Gastroesophageal sphincter (tissue), 4 donors: ENCODE measurements at regions not wholly inside any gene's neighbourhood (a gene's known extent, or its start where the extent isn't known, plus 50 kb on each side); places are given as distances from the start of the nearest gene placed in this dataset.

Experiments used
- ATAC-seq: fragments of 150-250 bp; one replicate; pipeline ENCODE4 v1.9.1; 2016; ENCODE audit warnings: mild to moderate bottlenecking, moderate library complexity
- H3K27ac ChIP-seq, 4 donors: fragments of 200-600 bp; sonication (generic) in 3 of 4; 1 replicate in 3 of 4; 2 replicates in 1 of 4; pipeline ENCODE4 v1.5.1; 2016 to 2019
- H3K27me3 ChIP-seq: fragments of 200-600 bp; sonication (generic); one replicate; pipeline ENCODE4 v1.5.1; 2019
- H3K36me3 ChIP-seq, 2 donors: fragments of 200-600 bp; sonication (generic); one replicate each; pipeline ENCODE4 v1.5.1; 2019; ENCODE audit warnings: control low read depth in 1 of 2
- H3K4me1 ChIP-seq, 3 donors: fragments of 200-600 bp; sonication (generic); 1 replicate in 2 of 3; 2 replicates in 1 of 3; pipeline ENCODE4 v1.5.1; 2016 to 2019; ENCODE audit warnings: control low read depth in 2 of 3
- H3K4me3 ChIP-seq, 2 donors: fragments of 200-600 bp; sonication (generic); one replicate each; pipeline ENCODE4 v1.5.1; 2019; ENCODE audit warnings: mild to moderate bottlenecking in 1 of 2, moderate library complexity in 1 of 2
- H3K9me3 ChIP-seq, 3 donors: fragments of 200-600 bp; sonication (generic); one replicate each; pipeline ENCODE4 v1.5.1; 2017 to 2019; ENCODE audit warnings: control low read depth in 2 of 3
- EP300 ChIP-seq: sonication (generic); formaldehyde crosslinking; IDR thresholded peaks from one replicate; pipeline ENCODE4 v1.6.1; 2017; ENCODE audit warnings: antibody characterized with exemption, mild to moderate bottlenecking
- POLR2A ChIP-seq, 2 donors: fragments of 450-650 bp; IDR thresholded peaks; one replicate each; pipeline ENCODE4 v1.6.1; 2017; ENCODE audit warnings: antibody characterized with exemption in 2 of 2, mild to moderate bottlenecking in 2 of 2, moderate library complexity in 1 of 2
- POLR2AphosphoS5 ChIP-seq: sonication (generic); formaldehyde crosslinking; IDR thresholded peaks from one replicate; pipeline ENCODE4 v1.6.1; 2017; ENCODE audit warnings: antibody characterized with exemption
- WGBS, 2 donors: methylation state at CpG; one replicate each; pipeline ENCODE4 v1.1.5; 2018; ENCODE audit warnings: low coverage in 1 of 2; 5-methylcytosine and 5-hydroxymethylcytosine counted together
- TF ChIP-seq, protein P1 (sequence below), 4 experiments: fragments of 200-600 bp in 2 of 4; fragments of 450-650 bp in 2 of 4; sonication (generic) in 1 of 4; IDR thresholded peaks; one replicate each; pipeline ENCODE4 v1.5.1; 2017 to 2019; ENCODE audit warnings: antibody characterized with exemption in 4 of 4, mild to moderate bottlenecking in 2 of 4, moderate library complexity in 2 of 4

- Histone ChIP-seq H3K9me3 (no peaks in the 10 kb centered on the region), H3K27ac (no peak overlapping the region), H3K4me3 (no peak overlapping the region), H3K4me1 (peaks cover 0 to 30% (median 9%) of the 10 kb centered on the region in 3 donors), H3K36me3 (no peaks in the 10 kb centered on the region), H3K27me3 (peaks cover 6% of the 10 kb centered on the region)
- 84 to 94% methylated on average over 7 of the region's 19 CpGs for WGBS, 2 donors
- TF ChIP-seq, protein P1, sequence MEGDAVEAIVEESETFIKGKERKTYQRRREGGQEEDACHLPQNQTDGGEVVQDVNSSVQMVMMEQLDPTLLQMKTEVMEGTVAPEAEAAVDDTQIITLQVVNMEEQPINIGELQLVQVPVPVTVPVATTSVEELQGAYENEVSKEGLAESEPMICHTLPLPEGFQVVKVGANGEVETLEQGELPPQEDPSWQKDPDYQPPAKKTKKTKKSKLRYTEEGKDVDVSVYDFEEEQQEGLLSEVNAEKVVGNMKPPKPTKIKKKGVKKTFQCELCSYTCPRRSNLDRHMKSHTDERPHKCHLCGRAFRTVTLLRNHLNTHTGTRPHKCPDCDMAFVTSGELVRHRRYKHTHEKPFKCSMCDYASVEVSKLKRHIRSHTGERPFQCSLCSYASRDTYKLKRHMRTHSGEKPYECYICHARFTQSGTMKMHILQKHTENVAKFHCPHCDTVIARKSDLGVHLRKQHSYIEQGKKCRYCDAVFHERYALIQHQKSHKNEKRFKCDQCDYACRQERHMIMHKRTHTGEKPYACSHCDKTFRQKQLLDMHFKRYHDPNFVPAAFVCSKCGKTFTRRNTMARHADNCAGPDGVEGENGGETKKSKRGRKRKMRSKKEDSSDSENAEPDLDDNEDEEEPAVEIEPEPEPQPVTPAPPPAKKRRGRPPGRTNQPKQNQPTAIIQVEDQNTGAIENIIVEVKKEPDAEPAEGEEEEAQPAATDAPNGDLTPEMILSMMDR (IDR thresholded peaks at IDR 0.05), result no peak
- TF ChIP-seq POLR2A (IDR thresholded peaks at IDR 0.05), result no peak
- TF ChIP-seq POLR2AphosphoS5, result no peak
- no peak for TF ChIP-seq EP300
- ATAC-seq, result no peak
These were observed 534.8 kb upstream of the MGMT start for GRCh38 chr10:128932071-128932820.

GRCh38 chr10:128934492-128934891, 532.5 kb upstream of the MGMT start:
- H3K27ac ChIP-seq, result no peak overlapping the region
- no peak overlapping the region for H3K4me3 ChIP-seq
- ATAC-seq, result no peak
- H3K36me3 ChIP-seq, result no peaks in the 10 kb centered on the region
- TF ChIP-seq POLR2AphosphoS5 (no peak), EP300 (no peak), POLR2A (IDR thresholded peaks at IDR 0.05) (no peak)
- TF ChIP-seq, protein P1 (IDR thresholded peaks at IDR 0.05), result no peak
- H3K27me3 ChIP-seq, result peaks cover 6% of the 10 kb centered on the region
- no peaks in the 10 kb centered on the region for H3K9me3 ChIP-seq
- 79 to 84% methylated on average over 6 of the region's 6 CpGs for WGBS, 2 donors
- H3K4me1 ChIP-seq, result peaks cover 0 to 10% (median 0%) of the 10 kb centered on the region in 3 donors

DNA sequence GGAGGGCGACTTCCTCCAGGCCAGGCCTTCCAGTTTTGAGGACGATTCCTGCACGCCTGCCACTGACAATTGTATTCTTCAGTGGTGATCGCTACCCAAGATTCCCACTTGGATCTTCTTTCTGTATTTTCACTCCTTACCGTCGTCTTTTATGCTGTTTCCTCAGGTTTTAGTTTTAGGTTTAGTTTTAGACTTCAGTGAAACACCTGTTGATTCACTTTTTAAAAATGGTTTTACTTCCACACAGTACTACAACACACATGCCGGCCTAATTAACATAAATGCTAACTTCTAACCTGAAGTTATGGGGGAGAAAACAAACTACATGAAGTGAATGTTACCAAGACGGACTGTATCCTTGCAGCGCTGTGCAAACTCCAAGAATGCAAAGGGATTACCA, 530.6 kb upstream of the MGMT start:
- no peaks in the 10 kb centered on the region for H3K36me3 ChIP-seq
- ATAC-seq, result no peak
- 91 to 94% methylated on average over 3 to 9 of the region's 9 CpGs for WGBS, 2 donors
- H3K4me3 ChIP-seq, result no peak overlapping the region
- no peak overlapping the region for H3K27ac ChIP-seq
- no peaks in the 10 kb centered on the region for H3K4me1 ChIP-seq
- TF ChIP-seq, protein P1 (IDR thresholded peaks at IDR 0.05), result no peak
- no peak for TF ChIP-seq EP300
- no peak for TF ChIP-seq POLR2AphosphoS5
- TF ChIP-seq POLR2A (IDR thresholded peaks at IDR 0.05), result no peak
- H3K9me3 ChIP-seq, result no peaks in the 10 kb centered on the region
- H3K27me3 ChIP-seq, result peaks cover 6% of the 10 kb centered on the region

GRCh38 chr10:128938558-128938957, 528.5 kb upstream of the MGMT start:
- Histone ChIP-seq H3K4me1 (no peaks in the 10 kb centered on the region), H3K4me3 (no peak overlapping the region), H3K9me3 (no peaks in the 10 kb centered on the region), H3K36me3 (no peaks in the 10 kb centered on the region), H3K27ac (peak overlapping the region in 1 of 4 donors; percentile 37), H3K27me3 (peaks cover 3% of the 10 kb centered on the region)
- 53 to 62% methylated on average over 3 of the region's 3 CpGs for WGBS, 2 donors
- TF ChIP-seq, protein P1 (IDR thresholded peaks at IDR 0.05), result no peak
- TF ChIP-seq POLR2AphosphoS5, result no peak
- TF ChIP-seq EP300, result no peak
- TF ChIP-seq POLR2A (IDR thresholded peaks at IDR 0.05), result no peak
- ATAC-seq, result no peak

- 69 to 92% methylated on average over 3 to 5 of the region's 5 CpGs for WGBS, 2 donors
These were observed 527.0 kb upstream of the MGMT start for GRCh38 chr10:128940081-128940480.

More at GRCh38 chr10:128940081-128940480, 527.0 kb upstream of the MGMT start:
- Histone ChIP-seq H3K9me3 (no peaks in the 10 kb centered on the region), H3K4me3 (no peak overlapping the region), H3K4me1 (no peaks in the 10 kb centered on the region), H3K36me3 (no peaks in the 10 kb centered on the region), H3K27ac (no peak overlapping the region), H3K27me3 (peaks cover 3% of the 10 kb centered on the region)
- TF ChIP-seq POLR2A (IDR thresholded peaks at IDR 0.05) (no peak), EP300 (no peak), POLR2AphosphoS5 (no peak)
- TF ChIP-seq, protein P1 (IDR thresholded peaks at IDR 0.05), result no peak
- ATAC-seq, result no peak
